Prostate gland (tissue), 2 donors: ENCODE measurements at regions not wholly inside any gene's neighbourhood (a gene's known extent, or its start where the extent isn't known, plus 50 kb on each side); places are given as distances from the start of the nearest gene placed in this dataset.

Experiments
- POLR2A ChIP-seq: fragments of 450-650 bp; IDR thresholded peaks from one replicate; pipeline ENCODE4 v1.6.1; 2016; ENCODE audit warnings: antibody characterized with exemption, mild to moderate bottlenecking
- TF ChIP-seq, protein P1 (sequence below), 4 experiments: fragments of 200-600 bp in 2 of 4; fragments of 450-650 bp in 2 of 4; sonication (generic) in 2 of 4; IDR thresholded peaks; 1 replicate in 3 of 4; 2 replicates in 1 of 4; pipeline ENCODE4 v1.5.1; 2016 to 2019; ENCODE audit warnings: antibody characterized with exemption in 4 of 4, mild to moderate bottlenecking in 2 of 4, moderate library complexity in 2 of 4

DNA sequence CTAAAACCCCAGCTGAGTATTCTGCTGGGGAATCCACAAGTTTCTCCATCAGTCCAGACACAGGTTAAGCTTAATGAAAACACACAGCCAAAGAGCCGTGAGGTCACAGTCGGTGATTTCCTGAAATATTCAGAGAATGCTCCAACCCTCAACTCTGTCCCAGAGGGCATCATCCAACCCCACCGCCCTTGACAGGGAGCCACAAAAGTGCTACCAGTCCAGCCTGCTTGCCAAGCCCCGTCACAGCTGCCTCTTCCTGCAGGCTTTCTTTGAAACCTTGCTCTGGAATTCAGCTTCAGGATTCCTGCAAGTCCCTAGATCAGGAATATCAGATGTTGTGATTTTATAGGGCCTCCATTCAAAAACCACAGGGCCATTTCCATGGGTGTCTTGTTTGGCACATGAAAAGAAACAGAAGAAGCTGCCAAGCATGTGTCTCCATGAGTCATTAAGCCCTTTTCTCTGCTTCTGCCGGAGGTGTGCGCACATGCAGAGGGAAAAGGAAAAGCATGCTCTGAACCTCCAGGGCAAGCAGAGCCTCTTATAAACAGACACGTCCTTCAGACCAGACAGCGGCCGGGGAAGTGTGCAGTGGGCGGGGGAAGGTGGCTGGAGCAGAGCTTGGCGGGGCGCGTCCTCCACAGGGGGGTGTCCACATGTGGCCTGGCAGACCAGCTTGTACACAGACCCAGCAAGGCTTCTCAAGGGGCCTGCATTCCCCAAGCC lies 164.7 kb downstream of the KATNAL1 start:
- TF ChIP-seq, protein P1, sequence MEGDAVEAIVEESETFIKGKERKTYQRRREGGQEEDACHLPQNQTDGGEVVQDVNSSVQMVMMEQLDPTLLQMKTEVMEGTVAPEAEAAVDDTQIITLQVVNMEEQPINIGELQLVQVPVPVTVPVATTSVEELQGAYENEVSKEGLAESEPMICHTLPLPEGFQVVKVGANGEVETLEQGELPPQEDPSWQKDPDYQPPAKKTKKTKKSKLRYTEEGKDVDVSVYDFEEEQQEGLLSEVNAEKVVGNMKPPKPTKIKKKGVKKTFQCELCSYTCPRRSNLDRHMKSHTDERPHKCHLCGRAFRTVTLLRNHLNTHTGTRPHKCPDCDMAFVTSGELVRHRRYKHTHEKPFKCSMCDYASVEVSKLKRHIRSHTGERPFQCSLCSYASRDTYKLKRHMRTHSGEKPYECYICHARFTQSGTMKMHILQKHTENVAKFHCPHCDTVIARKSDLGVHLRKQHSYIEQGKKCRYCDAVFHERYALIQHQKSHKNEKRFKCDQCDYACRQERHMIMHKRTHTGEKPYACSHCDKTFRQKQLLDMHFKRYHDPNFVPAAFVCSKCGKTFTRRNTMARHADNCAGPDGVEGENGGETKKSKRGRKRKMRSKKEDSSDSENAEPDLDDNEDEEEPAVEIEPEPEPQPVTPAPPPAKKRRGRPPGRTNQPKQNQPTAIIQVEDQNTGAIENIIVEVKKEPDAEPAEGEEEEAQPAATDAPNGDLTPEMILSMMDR (IDR thresholded peaks at IDR 0.05), result no peak
- no peak for TF ChIP-seq POLR2A
